ENCODE measurements at regions not wholly inside any gene's neighbourhood (a gene's known extent, or its start where the extent isn't known, plus 50 kb on each side); places are given as distances from the start of the nearest gene placed in this dataset.

DNA sequence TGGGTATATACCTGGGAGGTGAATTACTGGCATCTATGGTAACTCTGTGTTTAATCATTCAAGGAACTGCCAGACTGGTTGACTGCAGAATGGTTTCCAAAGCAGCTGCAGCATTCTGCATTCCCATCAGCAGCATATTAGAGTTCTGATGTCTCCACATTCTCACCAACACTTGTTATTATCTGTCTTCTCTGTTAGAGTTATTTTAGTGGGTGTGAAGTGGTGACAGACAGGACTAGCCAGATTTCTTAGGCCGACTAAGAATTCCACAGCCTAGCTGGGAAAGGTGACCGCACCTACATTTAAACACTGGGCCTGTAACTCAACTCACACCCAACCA is 110.9 kb downstream of the TMEM170B start:
- TF ChIP-seq, protein P1, sequence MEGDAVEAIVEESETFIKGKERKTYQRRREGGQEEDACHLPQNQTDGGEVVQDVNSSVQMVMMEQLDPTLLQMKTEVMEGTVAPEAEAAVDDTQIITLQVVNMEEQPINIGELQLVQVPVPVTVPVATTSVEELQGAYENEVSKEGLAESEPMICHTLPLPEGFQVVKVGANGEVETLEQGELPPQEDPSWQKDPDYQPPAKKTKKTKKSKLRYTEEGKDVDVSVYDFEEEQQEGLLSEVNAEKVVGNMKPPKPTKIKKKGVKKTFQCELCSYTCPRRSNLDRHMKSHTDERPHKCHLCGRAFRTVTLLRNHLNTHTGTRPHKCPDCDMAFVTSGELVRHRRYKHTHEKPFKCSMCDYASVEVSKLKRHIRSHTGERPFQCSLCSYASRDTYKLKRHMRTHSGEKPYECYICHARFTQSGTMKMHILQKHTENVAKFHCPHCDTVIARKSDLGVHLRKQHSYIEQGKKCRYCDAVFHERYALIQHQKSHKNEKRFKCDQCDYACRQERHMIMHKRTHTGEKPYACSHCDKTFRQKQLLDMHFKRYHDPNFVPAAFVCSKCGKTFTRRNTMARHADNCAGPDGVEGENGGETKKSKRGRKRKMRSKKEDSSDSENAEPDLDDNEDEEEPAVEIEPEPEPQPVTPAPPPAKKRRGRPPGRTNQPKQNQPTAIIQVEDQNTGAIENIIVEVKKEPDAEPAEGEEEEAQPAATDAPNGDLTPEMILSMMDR (conservative IDR thresholded peaks at IDR 0.05; ENCODE audit: low read depth, low read length): no peak
- TF ChIP-seq EZH2 (IDR thresholded peaks at IDR 0.05; ENCODE audit: low read length, unreplicated experiment): no peak
- no peak for TF ChIP-seq EZH2phosphoT487 (IDR thresholded peaks at IDR 0.05; ENCODE audit: borderline replicate concordance, low read length)
